CD4-positive, alpha-beta T cell treated with Interleukin-4 for 1 hour (primary cell): ENCODE measurements at regions not wholly inside any gene's neighbourhood (a gene's known extent, or its start where the extent isn't known, plus 50 kb on each side); places are given as distances from the start of the nearest gene placed in this dataset.

Experiments used
- DNase-seq, 2 donors: peaks; one replicate each; pipeline ENCODE4 v3.0.0-alpha.2; 2020 to 2022

DNA sequence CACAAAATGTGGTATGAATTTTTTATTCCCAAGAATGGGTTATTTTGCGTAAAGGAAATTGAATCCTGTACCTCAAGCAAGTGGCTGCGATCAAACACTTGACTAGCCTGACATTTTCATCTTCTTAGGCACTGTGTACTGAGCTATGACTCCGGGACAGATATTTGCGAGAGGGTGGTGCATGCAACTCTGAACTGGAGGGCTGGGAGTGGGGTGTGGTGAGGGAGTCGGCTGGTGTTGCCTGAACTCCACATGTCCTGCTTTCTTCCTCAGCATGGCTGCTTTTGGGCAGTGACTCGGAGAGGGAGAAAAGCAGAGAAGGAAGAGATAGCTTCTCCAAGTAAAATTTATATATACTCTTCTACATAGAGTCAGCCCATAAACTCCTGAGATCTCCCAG lies 68.5 kb upstream of the GATB start:
- no peak for DNase-seq

DNA sequence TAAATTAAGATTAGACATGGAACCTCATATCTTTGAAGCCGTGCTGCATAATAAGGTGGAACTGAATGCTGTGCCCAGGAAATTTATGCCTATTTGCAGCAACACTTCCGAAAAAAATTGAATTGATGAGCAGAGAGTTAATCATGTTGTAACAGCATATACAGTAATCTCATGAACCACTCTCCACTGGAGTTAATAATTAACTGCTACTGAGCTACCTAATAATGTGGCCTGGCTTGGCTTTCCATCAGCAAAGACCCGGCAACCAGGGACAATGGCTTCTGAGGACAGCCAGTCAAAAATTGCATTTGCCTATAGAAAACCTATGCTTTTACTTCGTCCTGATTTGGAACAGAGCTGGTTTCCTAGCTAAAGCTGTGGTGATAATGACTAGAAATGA lies 63.8 kb upstream of the GATB start:
- no peak for DNase-seq

GRCh38 chr4:151822331-151822730 lies 61.5 kb upstream of the GATB start:
- no peak for DNase-seq

DNA sequence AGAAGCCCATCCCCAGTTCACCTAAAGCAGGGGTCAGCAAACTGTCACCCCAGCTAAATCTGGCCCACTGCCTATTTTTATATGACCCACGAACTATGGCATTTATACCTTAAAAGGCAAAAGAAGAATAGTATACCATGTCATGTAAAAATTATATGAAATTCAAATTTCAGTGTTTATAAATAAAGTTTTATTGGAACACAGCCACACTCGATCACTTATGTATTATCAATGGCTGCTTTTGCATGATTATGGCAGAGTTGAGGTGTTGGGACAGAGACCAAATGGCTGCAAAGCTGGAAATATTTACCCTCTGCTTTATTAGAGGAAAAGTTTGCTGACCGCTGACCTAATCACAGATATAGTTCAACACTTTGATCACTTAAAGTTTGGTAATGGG lies 59.2 kb upstream of the GATB start:
- no peak for DNase-seq

DNA sequence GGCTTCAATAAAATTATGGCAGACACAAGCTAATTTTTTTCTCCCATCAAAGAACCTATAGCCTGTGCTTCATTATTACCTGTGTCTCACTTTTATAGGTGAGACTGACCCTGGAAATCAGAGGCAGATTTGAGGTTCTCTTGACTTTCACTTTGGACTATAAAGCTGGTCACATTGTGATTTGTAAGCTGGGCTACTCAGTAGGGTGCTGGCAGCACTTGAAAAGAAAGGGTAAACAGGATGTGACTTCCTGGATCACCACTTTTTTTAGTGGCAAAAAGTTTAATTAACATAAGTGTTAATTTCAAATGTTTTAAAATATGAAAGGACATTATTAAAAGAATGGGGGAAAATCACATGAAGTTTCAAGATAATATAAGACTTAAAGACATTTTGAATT lies 50.6 kb upstream of the GATB start:
- no peak for DNase-seq
